Activated CD4-positive, alpha-beta T cell treated with anti-CD3 and anti-CD28 coated beads for 1 hour (primary cell): ENCODE measurements at regions not wholly inside any gene's neighbourhood (a gene's known extent, or its start where the extent isn't known, plus 50 kb on each side); places are given as distances from the start of the nearest gene placed in this dataset.
A peak's percentile ranks its signal among the peaks of the same experiment; 100 is the strongest.

Experiments
- DNase-seq: peaks from one replicate; pipeline ENCODE4 v3.0.0-alpha.2; 2020

DNA sequence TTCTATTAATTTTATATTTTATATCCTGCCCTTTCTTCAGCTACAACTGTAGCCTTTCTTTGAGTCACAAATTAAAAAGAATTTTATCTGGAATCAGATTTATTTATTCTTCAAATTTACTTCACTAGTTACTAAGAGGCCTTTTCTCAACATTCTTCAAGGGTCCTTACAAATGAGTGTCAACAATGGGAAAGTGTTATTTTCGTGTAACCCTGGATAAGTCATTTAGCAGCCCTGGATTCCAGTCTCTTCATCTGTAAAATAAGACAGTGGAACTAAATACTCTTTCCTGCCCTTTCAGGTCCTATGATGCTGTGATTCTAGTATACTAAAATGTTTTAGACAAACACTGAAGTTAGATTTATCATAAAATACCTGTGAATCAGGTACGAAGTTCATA, 397.0 kb downstream of the KLF12 start:
- DNase-seq: no peak

DNA sequence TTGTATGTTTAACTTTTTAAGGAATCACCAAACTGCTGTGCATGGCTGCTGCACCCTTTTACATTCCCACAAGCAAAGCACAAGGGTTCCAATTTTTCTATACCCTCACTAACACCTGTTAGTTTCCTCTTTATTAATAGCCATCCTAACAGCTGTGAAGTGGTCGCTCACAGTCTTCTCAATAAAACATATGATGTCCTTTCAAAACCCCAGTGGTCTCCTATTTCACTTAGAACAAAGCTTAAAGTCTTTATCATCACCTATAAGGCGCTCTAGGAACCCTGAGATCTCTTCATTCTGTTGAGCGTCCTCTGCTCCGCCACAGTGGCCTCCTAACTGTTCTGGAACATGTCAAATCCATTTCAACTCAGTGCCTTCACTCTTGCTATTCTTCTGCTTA, 400.5 kb downstream of the KLF12 start:
- no peak for DNase-seq

DNA sequence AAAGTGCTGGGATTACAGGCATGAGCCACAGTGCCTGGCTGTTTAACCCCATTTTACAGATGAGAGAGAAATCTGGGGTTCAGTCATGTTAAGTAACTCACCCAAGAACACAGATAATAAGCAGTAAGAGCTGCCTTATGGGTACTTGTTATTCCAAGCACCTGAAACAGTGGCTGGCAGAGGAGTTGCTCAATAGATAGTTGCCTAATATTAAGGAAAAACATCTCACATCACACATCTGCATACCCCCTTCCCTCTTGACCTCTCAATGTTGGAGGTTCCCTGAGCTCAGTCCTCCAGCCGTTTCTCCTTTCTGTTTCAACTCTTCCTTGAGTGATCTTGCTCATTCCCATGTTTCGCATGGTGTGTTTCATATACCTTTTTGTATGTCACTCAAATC, 401.9 kb downstream of the KLF12 start:
- no peak for DNase-seq

DNA sequence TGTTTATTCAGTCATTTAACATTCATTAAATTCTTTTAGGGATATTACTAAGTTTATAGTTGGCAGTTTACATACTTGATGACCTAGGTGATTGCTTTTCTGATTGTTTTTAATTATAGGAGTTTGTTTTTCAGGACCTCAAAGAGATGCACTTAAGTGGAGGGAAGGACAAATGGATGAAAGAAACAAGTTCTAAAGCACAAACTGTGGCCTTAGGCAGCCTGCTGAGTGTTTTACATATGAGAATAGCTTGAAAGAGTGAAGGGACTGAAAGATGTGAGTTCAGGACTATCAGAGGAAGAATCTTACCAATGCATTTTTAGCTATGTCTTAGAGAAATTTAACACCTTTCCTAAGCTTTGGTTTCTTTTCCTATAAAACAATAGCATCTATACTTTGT, 402.6 kb downstream of the KLF12 start:
- DNase-seq: no peak

DNA sequence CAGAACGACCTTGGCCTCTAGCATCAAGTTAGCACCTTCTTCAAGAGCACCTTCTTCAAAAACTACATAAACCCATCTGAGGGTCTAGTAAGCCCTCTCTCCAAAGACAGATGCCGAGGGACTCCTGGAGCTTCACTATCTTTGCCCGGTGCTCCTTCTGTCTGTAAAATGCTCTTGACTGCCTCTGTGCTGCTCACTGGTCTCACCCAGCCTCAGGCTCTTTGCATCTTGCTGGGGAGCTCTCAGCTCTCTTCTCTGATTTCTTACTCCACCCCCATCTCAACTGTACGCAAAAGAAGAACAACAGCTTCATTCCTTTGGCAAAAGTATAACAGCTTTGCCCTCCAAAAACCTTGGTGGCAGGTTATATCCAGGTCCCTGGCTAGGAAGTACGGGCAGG, 404.2 kb downstream of the KLF12 start:
- no peak for DNase-seq

DNA sequence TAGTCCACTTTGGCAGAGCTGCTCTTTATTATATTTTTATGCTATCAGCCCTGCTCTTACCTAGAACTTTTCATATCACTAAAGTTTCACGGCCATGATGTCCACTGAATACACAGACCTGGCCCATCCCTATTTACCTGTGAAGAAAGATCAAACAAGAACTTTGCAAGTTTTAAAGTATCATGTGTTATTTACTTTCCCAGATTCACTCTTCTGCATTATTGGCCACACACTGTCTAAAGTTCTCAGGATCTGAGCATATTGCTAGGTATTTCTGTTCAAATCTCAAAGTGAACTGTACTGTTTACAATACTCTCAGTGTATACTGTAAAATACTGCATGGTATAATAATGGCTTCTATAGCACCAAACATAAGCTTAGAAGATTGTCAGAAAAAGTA, 405.2 kb downstream of the KLF12 start:
- no peak for DNase-seq

DNA sequence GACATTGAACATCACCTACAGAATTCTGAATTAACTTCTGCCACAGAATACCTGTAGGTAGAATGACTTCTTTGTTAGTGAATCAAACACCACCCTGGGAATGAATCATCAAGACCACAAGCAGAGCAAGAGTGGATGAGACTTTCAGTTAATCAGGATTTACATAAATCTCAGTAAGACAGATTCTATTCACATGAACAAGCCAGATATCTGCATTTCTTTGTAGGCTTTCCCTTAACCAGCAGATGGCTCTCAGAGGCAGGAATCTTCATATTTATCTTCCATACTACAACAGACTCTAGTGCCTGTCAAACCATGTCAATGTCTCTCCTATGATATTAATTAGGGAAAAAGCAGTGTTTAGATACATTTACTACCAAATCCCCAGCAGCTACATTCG, 412.1 kb downstream of the KLF12 start:
- DNase-seq: no peak

DNA sequence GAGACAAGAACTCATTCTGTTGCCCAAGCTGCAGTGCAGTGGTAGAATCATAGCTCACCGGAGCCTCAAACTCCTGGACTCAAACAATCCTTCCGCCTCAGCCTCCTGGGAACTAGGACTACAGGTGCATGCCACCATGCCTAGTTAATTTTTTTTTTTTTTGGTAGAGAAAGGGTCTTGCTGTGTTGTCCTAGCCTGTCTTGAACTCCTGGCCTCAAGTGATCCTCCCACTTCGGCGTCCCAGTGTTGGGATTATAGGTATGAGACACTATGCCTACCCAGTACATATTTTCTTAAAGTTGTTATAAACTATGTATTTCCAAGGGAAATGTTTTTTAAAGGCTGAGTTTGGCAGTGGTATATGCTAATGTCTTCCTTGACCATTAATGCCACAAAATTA, 412.6 kb downstream of the KLF12 start:
- no peak for DNase-seq

DNA sequence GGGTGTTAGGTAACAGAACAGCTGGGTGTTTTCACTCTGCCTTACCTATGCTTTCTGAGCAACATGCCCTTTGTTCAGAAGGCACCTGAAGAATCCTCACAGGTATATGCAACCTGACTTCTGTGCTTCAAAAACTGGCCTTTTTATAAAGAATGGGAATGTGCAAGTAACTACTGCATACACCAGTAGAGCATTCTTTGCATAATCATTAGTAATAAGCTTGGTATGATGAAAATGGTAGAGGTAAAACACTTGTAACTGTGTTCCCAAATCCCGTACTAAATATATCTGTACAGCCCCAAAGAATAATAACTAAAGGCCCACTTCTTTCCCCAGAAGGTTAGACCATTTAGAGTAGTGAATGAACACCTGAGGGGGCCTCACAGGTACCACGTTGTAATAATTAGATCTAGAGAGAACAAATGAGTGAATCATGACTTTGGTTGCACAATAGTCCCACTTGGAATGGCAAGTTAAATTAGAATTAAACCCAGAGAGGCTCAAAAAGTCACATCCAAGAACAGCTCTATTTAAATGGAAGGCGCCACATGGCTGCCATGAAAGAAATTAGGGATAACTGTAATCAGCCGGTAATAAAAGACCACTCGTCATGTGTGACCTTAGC, 413.9 kb downstream of the KLF12 start:
- no peak for DNase-seq

DNA sequence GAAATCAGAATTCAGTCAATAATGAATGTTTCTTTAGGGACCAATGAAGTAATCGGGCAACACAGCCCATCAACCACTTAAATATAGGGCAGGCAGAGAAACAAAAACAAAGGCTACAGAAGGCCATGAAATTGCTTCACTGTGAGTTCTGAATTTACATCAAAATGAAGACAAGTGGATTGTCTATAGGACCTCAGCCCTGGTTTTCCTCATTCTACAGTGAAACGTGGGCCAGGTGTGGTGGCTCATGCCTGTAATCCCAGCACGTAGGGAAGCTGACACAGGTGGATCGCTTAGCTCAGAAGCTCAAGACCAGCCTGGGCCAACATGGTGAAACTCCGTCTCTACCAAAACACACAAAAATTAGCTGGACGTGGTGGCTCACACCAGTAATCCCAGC, 416.0 kb downstream of the KLF12 start:
- DNase-seq: no peak

DNA sequence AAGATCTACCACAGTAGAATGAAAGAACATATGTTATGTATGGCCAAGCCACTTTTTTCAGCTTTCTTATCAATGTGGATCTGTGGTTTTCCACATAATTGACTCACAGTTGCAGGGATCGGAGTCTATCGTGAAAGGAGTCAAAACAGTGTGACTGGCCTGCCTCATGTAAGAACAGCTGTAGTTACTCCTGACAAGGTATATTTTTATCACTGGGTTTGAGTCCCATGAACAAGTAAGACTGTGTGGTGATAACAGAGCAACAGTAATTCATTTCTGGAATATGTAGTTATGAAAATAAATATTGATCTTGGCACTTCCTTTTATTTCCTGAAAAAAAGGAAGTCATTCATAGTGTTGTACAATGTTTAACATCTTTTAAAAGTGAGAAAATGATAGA, 416.6 kb downstream of the KLF12 start:
- no peak for DNase-seq

DNA sequence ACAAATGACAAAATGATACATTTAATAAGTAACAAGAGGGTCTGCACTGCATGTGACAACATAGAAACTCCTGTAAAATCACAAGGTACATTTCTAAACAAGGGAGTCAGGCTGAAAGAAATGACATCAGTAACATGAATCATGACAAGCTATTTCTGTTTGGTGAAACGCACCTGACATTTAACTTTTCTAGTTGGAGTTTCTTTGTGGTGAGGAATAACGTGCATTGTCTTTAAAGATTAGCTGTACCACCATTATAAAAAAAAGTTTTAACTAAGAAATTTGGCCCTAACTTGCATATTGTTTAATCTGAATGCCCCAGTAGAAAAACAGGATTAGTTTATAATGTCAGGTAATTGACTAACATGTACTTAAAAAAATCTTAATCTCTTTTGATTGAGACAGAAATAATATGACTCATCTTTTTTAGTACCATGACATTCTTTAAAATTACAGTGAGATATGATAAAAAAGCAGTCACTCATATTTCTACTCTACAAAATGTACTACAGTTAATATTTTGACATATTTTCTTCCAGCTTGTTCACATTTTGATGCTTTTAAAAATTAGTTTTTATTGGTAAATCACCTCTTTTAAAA, 418.2 kb downstream of the KLF12 start:
- no peak for DNase-seq

DNA sequence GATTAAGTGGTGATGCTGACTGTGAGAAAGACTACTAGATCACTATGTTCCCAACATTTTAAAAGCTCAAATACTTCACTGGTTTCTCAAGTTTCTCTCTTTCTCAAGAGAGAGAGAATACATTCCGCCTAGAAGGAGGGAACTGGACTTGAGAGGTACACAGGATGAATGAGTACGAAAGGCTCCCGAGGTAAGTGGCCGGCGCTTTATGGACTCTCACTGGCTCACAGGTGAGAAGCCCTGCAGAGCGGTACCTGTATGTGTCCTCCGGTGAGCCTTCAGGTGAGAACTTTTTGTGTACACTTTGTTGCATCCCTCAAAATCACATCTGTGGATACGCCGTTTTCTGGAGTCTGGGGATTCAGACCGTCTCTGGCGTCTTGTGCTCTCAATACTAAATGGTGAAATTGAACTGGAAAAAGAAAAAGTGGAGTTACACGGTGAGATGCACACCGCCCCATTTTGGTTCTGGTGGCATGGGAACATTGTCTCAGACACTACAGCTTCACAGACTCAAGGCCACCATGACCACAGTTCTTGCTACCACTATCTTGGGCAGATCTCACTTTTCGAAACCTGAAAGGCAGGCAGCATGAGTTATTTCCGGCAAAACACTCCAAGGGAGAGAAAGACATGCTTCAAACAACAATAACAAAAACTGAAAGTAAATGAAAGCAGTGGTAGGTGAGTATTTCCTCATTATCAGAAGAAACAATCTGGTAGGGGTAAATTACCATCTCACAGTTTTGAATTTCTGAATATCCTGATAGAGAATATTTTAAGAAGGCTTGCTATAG, 418.9 kb downstream of the KLF12 start:
- DNase-seq: peak; percentile 38

DNA sequence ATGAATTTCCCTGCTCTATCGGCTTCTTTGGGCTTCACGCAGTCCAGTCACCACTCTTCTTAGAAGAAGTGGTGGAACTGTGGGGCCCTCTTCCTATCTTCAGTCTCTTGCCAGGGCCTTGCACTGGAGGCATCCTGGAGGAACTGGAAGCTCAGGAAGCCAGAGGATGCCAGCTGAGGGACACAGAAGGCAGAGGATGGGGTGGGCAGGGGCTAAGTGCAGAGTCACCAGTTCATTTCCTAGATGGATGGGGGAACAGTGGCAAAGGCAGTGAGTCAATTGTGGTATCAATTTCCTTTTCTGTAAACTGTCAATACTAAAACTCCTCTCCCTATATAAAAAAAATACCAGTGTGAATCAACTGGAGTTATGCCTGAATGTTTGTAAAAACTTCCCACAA, 419.7 kb downstream of the KLF12 start:
- DNase-seq: no peak

DNA sequence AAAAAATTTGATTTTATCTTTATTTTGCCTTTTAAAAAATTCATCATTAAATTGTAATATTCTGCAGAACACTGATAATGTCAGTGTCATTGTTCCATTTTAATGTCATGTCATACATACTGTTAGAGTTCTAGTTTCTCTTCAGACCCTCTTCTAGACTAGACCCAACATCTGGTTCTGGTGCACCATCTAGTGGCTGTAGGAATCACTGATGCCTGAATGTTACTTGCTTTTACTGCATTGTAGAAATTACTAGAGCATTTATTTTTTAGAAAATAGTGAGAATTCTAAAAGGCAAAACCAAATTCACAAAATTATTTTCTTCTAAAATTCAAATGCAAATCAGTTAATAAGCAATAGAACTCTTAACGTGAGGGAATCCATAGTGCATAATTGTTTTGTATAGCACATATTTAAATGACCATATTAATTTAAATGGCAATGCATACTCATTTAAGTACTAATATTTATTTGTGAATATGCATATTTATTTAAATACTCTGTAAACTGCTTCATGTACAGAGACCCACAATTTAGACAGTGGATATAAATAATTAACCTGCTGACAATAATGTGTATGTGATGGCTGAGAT, 425.7 kb downstream of the KLF12 start:
- DNase-seq: peak; percentile 28

DNA sequence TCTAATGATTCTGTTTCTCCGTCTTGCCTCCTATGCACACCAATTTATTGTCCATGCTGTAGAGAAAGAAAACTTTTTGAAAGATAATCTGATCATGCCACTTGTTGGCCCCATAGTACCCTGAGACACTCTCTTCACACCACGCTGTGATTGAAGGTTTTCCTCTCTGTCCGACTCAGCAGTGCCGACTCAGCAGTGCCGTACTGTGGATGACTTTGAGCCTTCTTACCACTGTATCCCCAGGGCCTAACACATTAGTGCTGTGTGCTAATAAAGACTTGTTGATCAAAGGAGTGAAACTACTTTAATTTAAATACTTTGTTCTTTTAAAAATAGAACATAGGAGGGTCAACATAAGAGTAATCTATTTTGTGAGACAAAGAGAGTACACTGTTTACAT, 429.6 kb downstream of the KLF12 start:
- DNase-seq: no peak

DNA sequence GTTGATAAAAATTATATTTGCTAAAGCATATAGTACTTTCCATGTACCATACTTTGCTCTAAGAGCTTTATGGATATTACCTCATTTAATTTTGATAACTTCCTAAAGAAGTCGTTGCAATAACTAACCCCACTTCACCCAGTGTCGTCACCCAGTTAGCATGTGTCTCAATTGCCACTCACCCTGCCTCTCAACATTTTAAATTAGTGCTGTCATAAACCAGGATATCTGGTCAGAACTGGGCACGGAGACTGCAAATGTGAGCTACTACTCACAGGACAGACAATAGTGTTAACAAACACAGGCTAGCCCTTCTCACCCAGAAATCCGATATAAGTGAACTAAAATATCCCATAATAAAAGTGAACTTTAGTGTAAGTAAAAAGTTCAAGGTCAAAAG, 430.6 kb downstream of the KLF12 start:
- DNase-seq: no peak

DNA sequence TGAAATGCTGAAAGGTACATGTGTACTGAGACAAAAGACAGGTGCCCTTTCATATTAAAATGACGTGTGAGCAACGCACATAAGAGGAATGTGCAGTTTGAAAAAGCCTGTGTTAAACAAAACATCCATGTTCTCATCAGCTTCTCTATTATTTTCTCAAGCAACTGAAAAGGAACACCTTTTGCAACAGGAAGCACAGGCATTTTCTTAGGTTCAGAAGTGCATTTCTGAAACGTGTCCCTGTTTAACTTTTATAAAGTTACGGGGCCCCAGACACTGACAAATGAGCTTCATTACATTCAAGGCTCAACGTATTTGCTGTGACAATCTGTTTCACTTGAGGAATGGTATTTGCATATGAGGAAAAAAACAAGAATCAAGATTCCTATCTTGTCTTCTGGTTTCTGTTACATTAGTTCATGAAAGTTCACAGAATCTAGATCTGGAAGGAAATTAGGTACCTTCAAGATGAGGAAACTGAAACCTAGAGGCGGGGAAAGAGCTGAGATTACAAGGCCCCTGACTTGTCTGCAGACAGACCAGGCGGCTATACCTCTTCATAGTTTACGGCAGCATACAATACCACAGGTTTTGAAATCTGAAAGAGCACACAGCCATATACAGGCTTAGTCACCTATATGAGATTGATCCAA, 431.7 kb downstream of the KLF12 start:
- DNase-seq: peak; percentile 37

DNA sequence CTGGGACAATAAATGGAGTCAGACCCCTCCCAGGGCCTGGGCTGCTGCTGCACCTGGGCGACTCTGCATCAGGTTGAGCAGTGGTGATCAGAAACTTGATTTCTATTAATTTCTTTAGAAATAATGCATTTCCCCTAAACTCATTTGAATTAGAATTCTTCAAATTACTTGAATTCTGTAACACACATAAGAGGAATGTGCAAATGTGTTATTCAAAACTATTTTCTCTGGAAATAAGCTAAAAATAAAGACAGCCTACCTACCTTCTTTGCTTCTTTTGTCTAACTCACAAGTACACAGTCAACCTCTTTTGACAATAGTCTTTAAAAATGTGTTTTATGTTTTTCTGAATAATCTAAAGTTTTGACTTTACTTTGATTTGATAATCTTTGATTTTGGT, 433.0 kb downstream of the KLF12 start:
- DNase-seq: no peak

DNA sequence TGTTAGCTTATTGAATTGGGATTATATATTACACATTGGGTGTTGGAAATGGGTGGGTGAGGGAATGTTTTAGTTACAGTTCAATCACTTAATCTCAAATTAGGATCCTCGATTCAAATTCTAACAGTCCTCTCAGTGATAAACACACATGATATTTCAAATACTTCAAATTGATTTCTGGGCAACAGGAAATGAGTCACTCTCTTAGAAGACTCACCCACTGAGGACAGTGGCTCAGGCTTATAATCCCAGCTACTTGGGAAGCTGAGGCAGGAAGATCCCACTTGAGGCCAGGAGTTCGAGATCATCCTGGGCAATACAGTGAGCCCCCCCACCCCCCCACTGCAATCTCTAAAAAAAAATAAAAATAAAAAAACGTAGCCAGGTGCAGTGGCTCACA, 435.3 kb downstream of the KLF12 start:
- DNase-seq: no peak

DNA sequence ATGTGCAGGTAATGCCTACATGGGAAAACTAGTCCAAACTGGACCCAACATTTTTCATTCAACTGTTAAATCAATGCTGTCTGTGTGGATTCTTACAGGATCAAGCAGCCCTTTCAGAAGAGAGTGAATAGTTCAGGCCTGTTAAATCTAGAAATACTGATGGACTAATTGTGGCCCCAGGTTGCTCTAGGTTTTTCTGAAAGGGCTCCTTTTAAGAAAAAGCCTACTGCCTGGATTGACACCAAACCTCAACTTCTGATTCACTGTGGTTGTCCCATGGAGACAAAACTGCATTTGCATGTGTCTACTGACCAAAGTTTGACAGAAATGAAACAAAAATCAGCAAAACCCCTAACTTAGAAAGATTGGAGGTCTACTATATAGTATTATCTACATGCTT, 437.0 kb downstream of the KLF12 start:
- no peak for DNase-seq

DNA sequence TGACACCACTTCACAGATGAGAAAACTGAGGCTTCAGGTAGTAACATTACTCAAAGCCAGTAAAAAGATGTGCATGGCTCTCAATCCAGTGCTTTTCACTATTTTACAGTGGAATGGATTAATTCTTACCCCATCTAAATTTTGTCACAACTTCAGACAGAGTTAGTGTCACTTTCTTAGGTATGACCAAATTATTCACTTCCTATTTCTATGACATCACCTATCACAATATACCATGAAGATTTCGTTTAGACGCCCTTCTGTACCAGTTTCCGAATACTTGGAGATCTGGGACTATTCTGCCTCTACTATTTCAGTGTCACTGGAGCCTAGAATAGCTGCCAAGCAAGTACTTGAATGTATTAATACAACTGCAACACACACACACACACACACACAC, 437.5 kb downstream of the KLF12 start:
- DNase-seq: no peak

DNA sequence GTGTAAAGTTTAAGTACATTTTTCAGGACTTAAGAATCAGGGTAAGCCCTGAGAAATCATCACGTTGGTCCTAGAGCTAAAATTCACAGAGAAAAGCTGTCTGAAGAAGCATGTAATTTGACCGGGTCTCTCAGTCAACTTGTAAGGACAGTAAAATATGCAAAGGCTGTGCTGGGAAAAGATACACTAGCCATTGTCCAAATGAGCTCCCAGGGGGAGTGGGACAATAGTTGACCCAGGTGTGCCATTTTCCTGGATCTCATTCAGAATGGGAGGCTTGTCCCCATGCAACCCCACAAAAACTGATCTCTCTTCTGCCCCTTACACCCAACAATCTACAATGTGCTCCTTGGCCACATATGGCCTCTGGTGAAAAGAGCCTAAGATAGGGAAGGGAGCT, 437.9 kb downstream of the KLF12 start:
- no peak for DNase-seq

DNA sequence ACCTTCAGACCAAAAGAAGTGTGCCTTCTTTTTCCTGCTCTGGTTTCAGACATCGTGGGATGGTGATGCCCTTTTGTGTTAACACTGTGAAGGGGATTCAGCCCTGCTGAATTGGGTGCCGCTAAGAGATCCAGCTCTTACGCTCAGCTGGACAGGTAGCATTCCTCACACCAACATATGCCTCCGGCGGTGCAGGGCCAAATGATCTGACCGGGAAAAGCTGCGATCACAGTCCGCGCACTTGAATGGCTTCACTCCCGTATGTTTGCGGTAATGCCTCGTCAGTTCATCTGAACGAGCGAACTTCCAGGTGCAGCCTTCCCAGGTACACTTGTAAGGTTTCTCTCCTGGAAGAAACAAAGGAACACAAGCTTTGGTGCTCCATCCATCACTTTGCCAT, 438.9 kb downstream of the KLF12 start:
- DNase-seq: no peak
